WTC11 (cell line): ENCODE measurements at regions not wholly inside any gene's neighbourhood (a gene's known extent, or its start where the extent isn't known, plus 50 kb on each side); places are given as distances from the start of the nearest gene placed in this dataset.
"Not testable (repeated sequence)": the region's sequence is repeated elsewhere in the genome, so short reads cannot be mapped to it uniquely, and the experiment has no call there.

Source experiments
- ATAC-seq: fragments of 200-7000 bp; cut with Tn5 transposase; 2 replicates; pipeline ENCODE4 v1.10.0; 2021; ENCODE audit warnings: mild to moderate bottlenecking, moderate library complexity
- CTCF ChIA-PET: fragments of 300-600 bp; sonication (Branson Sonifier 250); formaldehyde crosslinking; loops from one replicate; lab custom pipeline; 2021; ENCODE audit warnings: antibody characterized with exemption; lab: Charles Lee
- POLR2A ChIA-PET: fragments of 350-600 bp; sonication (Branson Sonifier 250); formaldehyde crosslinking; loops from one replicate; lab custom pipeline; 2021; ENCODE audit warnings: antibody characterized with exemption; lab: Charles Lee
- DNase-seq: peaks from one replicate; pipeline ENCODE4 v3.0.0; 2021; ENCODE audit warnings: low spot score
- H3K27ac Mint-ChIP-seq: 2 replicates; pipeline ENCODE4 v1.8.0; 2021; ENCODE audit warnings: mixed read lengths
- H3K27me3 Mint-ChIP-seq: 2 replicates; pipeline ENCODE4 v1.8.0; 2021; ENCODE audit warnings: low read depth, mild to moderate bottlenecking, moderate library complexity, mixed read lengths
- H3K36me3 Mint-ChIP-seq: 2 replicates; pipeline ENCODE4 v1.8.0; 2021; ENCODE audit warnings: mixed read lengths
- H3K4me1 Mint-ChIP-seq: 2 replicates; pipeline ENCODE4 v1.8.0; 2022; ENCODE audit warnings: mixed read lengths
- H3K4me3 Mint-ChIP-seq: 2 replicates; pipeline ENCODE4 v1.8.0; 2021; ENCODE audit warnings: mild to moderate bottlenecking, moderate library complexity, mixed read lengths
- H3K9me3 Mint-ChIP-seq: 2 replicates; pipeline ENCODE4 v1.8.0; 2021; ENCODE audit warnings: mixed read lengths
- AR ChIP-seq: fragments of 250-450 bp; sonication (Bioruptor Pico); IDR thresholded peaks from 2 replicates; pipeline ENCODE4 v1.9.0; 2021; ENCODE audit warnings: mild to moderate bottlenecking
- ATF6 ChIP-seq: sonication (generic); formaldehyde crosslinking; IDR thresholded peaks from 2 replicates; pipeline ENCODE4 v1.8.1; 2023; ENCODE audit warnings: mild to moderate bottlenecking, missing genetic modification reagents
- CREM ChIP-seq: sonication (generic); formaldehyde crosslinking; IDR thresholded peaks from 2 replicates; pipeline ENCODE4 v1.8.1; 2022; ENCODE audit warnings: mild to moderate bottlenecking, missing genetic modification reagents, moderate library complexity
- E2F4 ChIP-seq: sonication (generic); formaldehyde crosslinking; IDR thresholded peaks from 2 replicates; pipeline ENCODE4 v1.8.1; 2022; ENCODE audit warnings: low read depth, mild to moderate bottlenecking, moderate library complexity, missing genetic modification reagents, borderline replicate concordance
- ELF4 ChIP-seq: sonication (generic); formaldehyde crosslinking; IDR thresholded peaks from 2 replicates; pipeline ENCODE4 v1.8.1; 2022; ENCODE audit warnings: low read depth, mild to moderate bottlenecking, moderate library complexity, missing genetic modification reagents
- ESRRA ChIP-seq: sonication (generic); formaldehyde crosslinking; IDR thresholded peaks from 2 replicates; pipeline ENCODE4 v1.8.1; 2022; ENCODE audit warnings: mild to moderate bottlenecking, missing genetic modification reagents, borderline replicate concordance
- GTF2I ChIP-seq: fragments of 250-450 bp; sonication (Bioruptor Pico); conservative IDR thresholded peaks from 2 replicates; pipeline ENCODE4 v1.4.0; 2021; ENCODE audit warnings: mild to moderate bottlenecking
- IRF2 ChIP-seq: sonication (generic); formaldehyde crosslinking; IDR thresholded peaks from 2 replicates; pipeline ENCODE4 v1.8.0; 2022; ENCODE audit warnings: low read depth, missing genetic modification reagents, borderline replicate concordance
- MXD4 ChIP-seq: fragments of 250-450 bp; sonication (Bioruptor Pico); IDR thresholded peaks from 2 replicates; pipeline ENCODE4 v1.8.0; 2021; ENCODE audit warnings: mild to moderate bottlenecking, moderate library complexity, borderline replicate concordance
- NFATC4 ChIP-seq: fragments of 250-450 bp; sonication (Bioruptor Pico); IDR thresholded peaks from 2 replicates; pipeline ENCODE4 v1.9.0; 2021; ENCODE audit warnings: mild to moderate bottlenecking
- NFYB ChIP-seq: sonication (generic); formaldehyde crosslinking; conservative IDR thresholded peaks from 2 replicates; pipeline ENCODE4 v1.8.0; 2022; ENCODE audit warnings: low read depth, missing genetic modification reagents
- NR1H2 ChIP-seq: sonication (generic); formaldehyde crosslinking; IDR thresholded peaks from 2 replicates; pipeline ENCODE4 v1.9.0; 2021; ENCODE audit warnings: mild to moderate bottlenecking, moderate library complexity, missing genetic modification reagents
- OVOL2 ChIP-seq: fragments of 250-450 bp; sonication (Bioruptor Pico); IDR thresholded peaks from 2 replicates; pipeline ENCODE4 v1.9.0; 2021; ENCODE audit warnings: mild to moderate bottlenecking, borderline replicate concordance
- TCF7 ChIP-seq: sonication (generic); formaldehyde crosslinking; IDR thresholded peaks from 2 replicates; pipeline ENCODE4 v1.8.0; 2022; ENCODE audit warnings: mild to moderate bottlenecking, low read depth, missing genetic modification reagents, moderate library complexity
- ZBTB43 ChIP-seq: sonication (generic); formaldehyde crosslinking; IDR thresholded peaks from 2 replicates; pipeline ENCODE4 v1.8.1; 2023; ENCODE audit warnings: mild to moderate bottlenecking, missing genetic modification reagents
- ZNF281 ChIP-seq: sonication (generic); formaldehyde crosslinking; IDR thresholded peaks from 2 replicates; pipeline ENCODE4 v1.8.0; 2023; ENCODE audit warnings: mild to moderate bottlenecking, missing genetic modification reagents

GRCh38 chr1:98515744-98516143 lies 145.8 kb upstream of the SNX7 start:
- no peaks in the 10 kb centered on the region; the same call in 1 of the 2 replicates for H3K27me3 Mint-ChIP-seq
- peaks cover 50% of the 10 kb centered on the region for H3K9me3 Mint-ChIP-seq
- H3K27ac Mint-ChIP-seq = no peak overlapping the region
- no peak overlapping the region for H3K4me3 Mint-ChIP-seq
- DNase-seq (no peak), ATAC-seq (no peak)
- H3K4me1 Mint-ChIP-seq = peaks cover 6% of the 10 kb centered on the region
- TF ChIP-seq ZNF281 (CRISPR knock-in tag) (no peak), GTF2I (CRISPR knock-in tag) (no peak), NFYB (no peak), ELF4 (CRISPR knock-in tag) (no peak), CREM (CRISPR knock-in tag) (no peak), ESRRA (CRISPR knock-in tag) (no peak)
- POLR2A ChIA-PET = no interaction called here
- peaks cover 16% of the 10 kb centered on the region for H3K36me3 Mint-ChIP-seq
- CTCF ChIA-PET = no interaction called here

GRCh38 chr1:98512216-98512615 lies 149.3 kb upstream of the SNX7 start:
- ATAC-seq, DNase-seq, H3K4me3 Mint-ChIP-seq, H3K27me3 Mint-ChIP-seq, H3K4me1 Mint-ChIP-seq, CTCF ChIA-PET, H3K27ac Mint-ChIP-seq, POLR2A ChIA-PET: not testable (repeated sequence)
- H3K9me3 Mint-ChIP-seq = peaks cover 63% of the 10 kb centered on the region
- peaks cover 44% of the 10 kb centered on the region for H3K36me3 Mint-ChIP-seq

- peaks cover 51% of the 10 kb centered on the region for H3K36me3 Mint-ChIP-seq
- ChIA-PET CTCF (interaction anchor here (1.5 kb wide), 1 partner anchor 36 kb away, joined by 7 read pairs; no protein-coding TSS in a partner anchor), POLR2A (no interaction called here)
- peaks cover 11% of the 10 kb centered on the region for H3K27me3 Mint-ChIP-seq
- peak overlapping the region; percentile 45; the same call in 1 of the 2 replicates for H3K27ac Mint-ChIP-seq
- peaks cover 62% of the 10 kb centered on the region for H3K9me3 Mint-ChIP-seq
- peaks cover 39% of the 10 kb centered on the region for H3K4me1 Mint-ChIP-seq
- DNase-seq (no peak), ATAC-seq (no peak)
- TF ChIP-seq ZBTB43 (CRISPR knock-in tag) (no peak), TCF7 (CRISPR knock-in tag) (no peak), NR1H2 (CRISPR knock-in tag) (no peak), NFATC4 (CRISPR knock-in tag) (no peak), ATF6 (CRISPR knock-in tag) (no peak), OVOL2 (CRISPR knock-in tag) (no peak), AR (CRISPR knock-in tag) (no peak), E2F4 (CRISPR knock-in tag) (no peak), MXD4 (CRISPR knock-in tag) (no peak), IRF2 (CRISPR knock-in tag) (no peak)
- H3K4me3 Mint-ChIP-seq = no peak overlapping the region
These were observed 157.8 kb upstream of the SNX7 start for GRCh38 chr1:98503771-98504170.
